Panc1 (cell line): ENCODE measurements at regions not wholly inside any gene's neighbourhood (a gene's known extent, or its start where the extent isn't known, plus 50 kb on each side); places are given as distances from the start of the nearest gene placed in this dataset.

Source experiments
- ATAC-seq: fragments of 200-7000 bp; cut with Tn5 transposase; 2 replicates; pipeline ENCODE4 v1.9.1; 2020; ENCODE audit warnings: mild to moderate bottlenecking, moderate library complexity
- BruUV-seq: library from RNA; stranded (reverse); fragments of 400-500 nt; replicated peaks from 2 replicates; lab custom pipeline; 2021; lab: Mats Ljungman, UMichigan
- CTCF ChIA-PET: fragments of 300-600 bp; sonication (Branson Sonifier 250); formaldehyde crosslinking; loops from one replicate; lab custom pipeline; 2022; ENCODE audit warnings: antibody characterized with exemption; lab: Charles Lee
- POLR2A ChIA-PET: fragments of 300-600 bp; sonication (Branson Sonifier 250); formaldehyde crosslinking; loops from one replicate; lab custom pipeline; 2022; ENCODE audit warnings: antibody characterized with exemption; lab: Charles Lee
- DNase-seq: peaks from one replicate; pipeline ENCODE4 v3.0.0-alpha.2; 2010; ENCODE audit warnings: low read depth, low spot score
- H3K27ac ChIP-seq: 2 replicates; pipeline ENCODE4 v1.5.1; 2011; ENCODE audit warnings: mild to moderate bottlenecking, low read length, inconsistent platforms
- H3K27me3 ChIP-seq: fragments of 200-500 bp; sonication (Bioruptor generic); 2 replicates; pipeline ENCODE4 v1.6.0; 2014; ENCODE audit warnings: low read length, inconsistent platforms; ENCODE audit not compliant: control insufficient read depth, insufficient read depth
- H3K36me3 ChIP-seq: fragments of 200-500 bp; sonication (Bioruptor generic); 2 replicates; pipeline ENCODE4 v1.5.1; 2014; ENCODE audit warnings: inconsistent platforms, mild to moderate bottlenecking, low read length, moderate library complexity; ENCODE audit not compliant: control insufficient read depth, insufficient read depth
- H3K4me1 ChIP-seq: 2 replicates; pipeline ENCODE4 v1.5.1; 2011; ENCODE audit warnings: inconsistent platforms, mild to moderate bottlenecking, low read length, moderate library complexity; ENCODE audit not compliant: control insufficient read depth, insufficient read depth
- H3K4me3 ChIP-seq, 2 experiments: 2 replicates each; pipeline ENCODE4 v1.5.1; 2011 to 2012; ENCODE audit warnings: low read depth in 2 of 2, low read length in 2 of 2, mild to moderate bottlenecking in 2 of 2, inconsistent platforms in 1 of 2, moderate library complexity in 1 of 2
- H3K9me3 ChIP-seq: fragments of 200-500 bp; sonication (Bioruptor generic); 2 replicates; pipeline ENCODE4 v1.5.1; 2014; ENCODE audit warnings: low read depth, mild to moderate bottlenecking, inconsistent platforms, low read length, moderate library complexity; ENCODE audit not compliant: control insufficient read depth, insufficient read depth
- CTCF ChIP-seq: fragments of 450-650 bp; IDR thresholded peaks from 2 replicates; pipeline ENCODE4 v1.5.1; 2017; ENCODE audit warnings: mild to moderate bottlenecking
- POLR2AphosphoS5 ChIP-seq: IDR thresholded peaks from 2 replicates; pipeline ENCODE4 v1.6.1; 2012; ENCODE audit warnings: mild to moderate bottlenecking, low read depth, low read length, moderate library complexity
- REST ChIP-seq, 2 experiments: IDR thresholded peaks; 2 replicates each; pipeline ENCODE4 v1.6.1; 2011 to 2012; ENCODE audit warnings: low read depth in 2 of 2, control low read depth in 1 of 2, low read length in 1 of 2, mild to moderate bottlenecking in 1 of 2, moderate library complexity in 1 of 2; ENCODE audit not compliant: insufficient read depth in 1 of 2
- SIN3A ChIP-seq: IDR thresholded peaks from 2 replicates; pipeline ENCODE4 v1.6.1; 2012; ENCODE audit warnings: low read depth, mild to moderate bottlenecking, low read length, moderate library complexity, borderline replicate concordance; ENCODE audit not compliant: insufficient read depth
- TCF7L2 ChIP-seq: IDR thresholded peaks from 2 replicates; pipeline ENCODE4 v1.6.1; 2011; ENCODE audit warnings: mild to moderate bottlenecking, low read depth, low read length, inconsistent platforms
- in situ Hi-C: cut with HindIII; loops from 2 replicates; pipeline ENCODE4 v1.10.0; 2016; ENCODE audit warnings: low sequenced_read_pairs, low pct_unique_long_range_greater_than_20kb
- intact Hi-C: fragments of 100-400 bp; cut with micrococcal nuclease; formaldehyde crosslinking; loops from one replicate; pipeline ENCODE4 v1.10.0; 2022; ENCODE audit not compliant: unreplicated experiment

- Histone ChIP-seq H3K27ac (no peak overlapping the region), H3K36me3 (no peaks in the 10 kb centered on the region), H3K27me3 (no peaks in the 10 kb centered on the region), H3K9me3 (no peaks in the 10 kb centered on the region), H3K4me3 (no peak overlapping the region), H3K4me1 (no peaks in the 10 kb centered on the region)
- BruUV-seq = no TSS peak
- TF ChIP-seq CTCF (no peak), SIN3A (no peak), REST (IDR thresholded peaks at IDR 0.05; ENCODE audit: insufficient read depth in 1 of 2, low read depth in 2 of 2, low read length in 1 of 2) (no peak), POLR2AphosphoS5 (no peak), TCF7L2 (no peak)
- intact Hi-C loops (no loop called here), in situ Hi-C loops (no loop called here)
- ATAC-seq (no peak), DNase-seq (no peak)
- ChIA-PET CTCF (no interaction called here), POLR2A (no interaction called here)
Observed at GRCh38 chr7:142380069-142380468, 122.2 kb upstream of the PRSS58 start.

DNA sequence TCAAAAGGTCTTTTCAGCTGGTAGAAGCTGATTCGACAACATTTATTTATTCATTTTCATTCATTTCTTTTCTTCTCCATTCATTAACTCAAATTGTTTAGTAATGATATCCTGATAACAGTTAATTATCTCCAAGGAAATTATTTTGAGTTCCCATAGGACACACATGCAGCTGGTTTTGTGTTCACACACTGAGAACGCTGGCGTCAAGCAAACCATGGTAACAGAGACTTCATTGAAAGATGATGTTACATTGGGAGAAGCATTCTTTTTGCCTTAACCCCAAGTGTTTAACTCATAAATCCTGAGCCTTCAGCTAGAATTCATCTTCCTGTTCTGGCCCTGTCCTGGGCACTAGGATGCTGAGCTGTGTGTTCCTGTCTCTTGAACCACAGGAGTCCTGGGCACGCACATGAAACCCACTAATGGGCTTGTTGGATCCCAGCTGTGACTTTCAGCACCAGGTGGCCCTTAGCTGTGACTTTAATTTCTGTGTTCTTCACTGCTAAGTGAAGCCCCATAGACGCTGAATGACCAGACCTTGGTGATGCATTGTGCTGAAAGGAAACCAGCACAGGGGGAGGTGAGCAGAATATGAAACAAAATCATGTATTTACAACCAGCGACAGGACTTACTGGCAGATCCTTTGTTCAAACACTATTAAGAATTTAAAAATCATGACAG is 121.5 kb upstream of the PRSS58 start:
- intact Hi-C loops = no loop called here
- CTCF ChIA-PET = no interaction called here

More for the DNA sequence above, 121.5 kb upstream of the PRSS58 start:
- no peaks in the 10 kb centered on the region for H3K27me3 ChIP-seq
- H3K27ac ChIP-seq = no peak overlapping the region
- no peak overlapping the region for H3K4me3 ChIP-seq
- DNase-seq (no peak), ATAC-seq (no peak)
- POLR2A ChIA-PET = no interaction called here
- H3K4me1 ChIP-seq = no peaks in the 10 kb centered on the region
- no peaks in the 10 kb centered on the region for H3K9me3 ChIP-seq
- TF ChIP-seq REST (IDR thresholded peaks at IDR 0.05; ENCODE audit: insufficient read depth in 1 of 2, low read depth in 2 of 2, low read length in 1 of 2) = no peak
- TF ChIP-seq POLR2AphosphoS5 = no peak
- TF ChIP-seq TCF7L2 = no peak
- no peak for TF ChIP-seq CTCF
- TF ChIP-seq SIN3A = no peak
- in situ Hi-C loops = no loop called here
- H3K36me3 ChIP-seq = no peaks in the 10 kb centered on the region
- BruUV-seq = no TSS peak
